GM18502 (cell line): ENCODE measurements at regions not wholly inside any gene's neighbourhood (a gene's known extent, or its start where the extent isn't known, plus 50 kb on each side); places are given as distances from the start of the nearest gene placed in this dataset.
"Not testable (repeated sequence)": the region's sequence is repeated elsewhere in the genome, so short reads cannot be mapped to it uniquely, and the experiment has no call there.

ENCODE experiments used
- ATAC-seq: cut with Tn5 transposase; IDR thresholded peaks from one replicate; pipeline ENCODE4 v1.9.1; 2021; ENCODE audit warnings: mild to moderate bottlenecking; ENCODE audit not compliant: unreplicated experiment, poor library complexity

- no peak for ATAC-seq
Observed at GRCh38 chr4:11069581-11070211, 359.0 kb downstream of the HS3ST1 start.

- ATAC-seq = no peak
Observed at GRCh38 chr4:11069083-11069482, 359.6 kb downstream of the HS3ST1 start.

- ATAC-seq = not testable (repeated sequence)
Observed at GRCh38 chr4:11066584-11066983, 362.1 kb downstream of the HS3ST1 start.

- ATAC-seq = not testable (repeated sequence)
Observed at GRCh38 chr4:11060637-11061036, 368.1 kb downstream of the HS3ST1 start.

- ATAC-seq = not testable (repeated sequence)
Observed at GRCh38 chr4:11054937-11055336, 370.4 kb upstream of the CLNK start.

GRCh38 chr4:11053601-11054220 is 369.1 kb upstream of the CLNK start:
- no peak for ATAC-seq

GRCh38 chr4:11051181-11051580 is 366.6 kb upstream of the CLNK start:
- ATAC-seq = no peak

- ATAC-seq = no peak
Observed at GRCh38 chr4:11050766-11051165, 366.2 kb upstream of the CLNK start.

- no peak for ATAC-seq
Observed at GRCh38 chr4:11049001-11049400, 364.4 kb upstream of the CLNK start.

GRCh38 chr4:11042760-11043159 is 358.2 kb upstream of the CLNK start:
- no peak for ATAC-seq

- ATAC-seq = no peak
Observed at GRCh38 chr4:11039634-11040131, 355.1 kb upstream of the CLNK start.

- ATAC-seq = no peak
Observed at GRCh38 chr4:11038926-11039325, 354.4 kb upstream of the CLNK start.

GRCh38 chr4:11037637-11038036 is 353.1 kb upstream of the CLNK start:
- no peak for ATAC-seq

- no peak for ATAC-seq
Observed at GRCh38 chr4:11028334-11028733, 343.8 kb upstream of the CLNK start.

GRCh38 chr4:11021333-11021732 is 336.8 kb upstream of the CLNK start:
- no peak for ATAC-seq

GRCh38 chr4:11019451-11020240 is 335.1 kb upstream of the CLNK start:
- no peak for ATAC-seq

- ATAC-seq = no peak
Observed at GRCh38 chr4:11014199-11014598, 329.6 kb upstream of the CLNK start.

GRCh38 chr4:11013094-11013664 is 328.6 kb upstream of the CLNK start:
- ATAC-seq = no peak

GRCh38 chr4:11011249-11011648 is 326.7 kb upstream of the CLNK start:
- no peak for ATAC-seq

- no peak for ATAC-seq
Observed at GRCh38 chr4:11010624-11011023, 326.1 kb upstream of the CLNK start.

GRCh38 chr4:11009281-11009680 is 324.7 kb upstream of the CLNK start:
- ATAC-seq = no peak
